HG02623 (cell line): ENCODE measurements at regions not wholly inside any gene's neighbourhood (a gene's known extent, or its start where the extent isn't known, plus 50 kb on each side); places are given as distances from the start of the nearest gene placed in this dataset.

Experiments
- ATAC-seq: cut with Tn5 transposase; IDR thresholded peaks from one replicate; pipeline ENCODE4 v1.9.1; 2021; ENCODE audit warnings: moderate library complexity; ENCODE audit not compliant: unreplicated experiment

DNA sequence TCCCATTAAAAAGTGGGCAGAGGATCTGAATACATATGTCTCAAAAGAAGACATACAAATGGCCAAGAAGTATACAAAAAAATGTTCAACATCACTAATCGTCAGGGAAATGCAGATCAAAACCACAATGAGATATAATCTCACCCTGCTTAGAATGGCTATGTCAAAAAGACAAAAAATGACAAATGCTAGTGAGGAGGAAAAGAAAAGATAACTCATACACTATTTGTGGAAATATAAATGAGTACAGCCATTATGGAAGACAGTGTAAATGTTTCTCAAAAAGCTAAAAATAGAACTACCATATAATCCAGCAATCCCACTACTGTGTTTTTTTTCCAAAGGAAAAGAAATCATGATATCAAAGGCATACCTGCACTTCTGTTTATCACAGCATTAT lies 450.7 kb downstream of the EFNA5 start:
- no peak for ATAC-seq

DNA sequence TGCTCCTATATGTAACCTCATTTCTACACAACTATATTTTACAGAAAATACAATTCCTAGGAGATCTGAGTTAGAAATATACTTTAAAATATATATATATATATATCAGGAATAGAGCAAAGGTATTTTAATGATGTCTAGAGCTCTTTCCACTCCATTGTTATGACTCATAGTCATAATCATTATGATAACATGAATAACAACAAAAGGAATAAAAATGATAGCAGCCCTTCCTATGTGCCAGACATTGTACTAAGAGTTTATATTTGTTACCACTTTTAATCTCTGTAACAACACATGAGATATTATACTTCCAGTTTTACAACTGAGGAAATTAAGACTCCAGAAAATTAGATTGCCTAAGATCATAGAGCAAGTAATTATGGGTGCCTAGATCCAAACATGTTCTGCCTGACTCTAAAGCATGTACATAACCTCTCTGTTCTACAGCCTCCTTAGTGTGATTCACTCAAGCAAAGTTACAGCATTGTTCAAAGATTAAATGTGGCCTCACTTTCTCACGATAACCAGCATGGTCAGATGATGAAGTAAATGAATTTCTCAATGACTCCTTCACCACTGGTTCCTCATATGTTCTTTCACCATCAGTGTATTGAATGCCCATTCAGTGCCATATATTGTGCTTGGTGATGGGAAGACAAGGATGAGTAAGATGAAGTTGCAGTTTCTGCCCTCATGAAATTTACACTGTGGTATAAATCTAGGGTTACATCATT lies 452.1 kb downstream of the EFNA5 start:
- no peak for ATAC-seq

DNA sequence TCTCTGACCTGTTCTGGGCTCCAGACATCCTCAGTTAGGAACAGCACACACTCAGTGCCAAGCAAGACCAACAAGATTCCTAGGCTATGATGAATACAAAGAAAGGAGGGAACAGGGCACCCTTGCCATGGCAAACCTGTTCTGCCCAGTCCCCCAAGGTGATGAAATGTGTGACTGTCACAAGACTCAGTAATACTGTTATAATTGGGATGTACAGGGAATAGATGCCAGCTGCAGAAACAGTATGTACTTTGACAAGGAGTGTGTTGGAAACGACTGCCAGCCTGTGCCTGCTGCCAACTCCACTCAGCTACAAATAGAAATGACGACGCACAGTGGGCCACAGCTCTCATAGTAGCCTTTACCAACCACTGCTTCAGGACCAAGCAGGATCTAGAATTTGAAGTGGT lies 453.0 kb downstream of the EFNA5 start:
- no peak for ATAC-seq

DNA sequence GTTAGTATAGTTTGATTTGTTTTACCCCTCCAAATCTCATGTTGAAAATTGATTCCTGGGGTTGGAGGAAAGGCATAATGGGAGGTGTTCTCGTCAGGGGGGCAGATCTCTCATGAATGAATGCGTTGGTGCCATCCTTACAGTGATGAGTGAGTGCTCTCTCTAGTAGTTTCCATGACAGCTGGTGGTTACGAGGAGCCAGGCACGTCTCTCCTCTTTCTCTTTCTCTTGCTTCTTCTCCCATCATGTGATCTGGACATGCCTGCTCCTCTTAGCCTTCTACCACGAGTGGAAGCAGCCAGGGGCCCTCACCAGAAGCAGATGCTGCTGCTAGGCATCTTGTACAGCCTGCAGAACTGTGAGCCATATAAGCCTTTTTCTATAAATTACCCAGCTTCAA lies 454.1 kb downstream of the EFNA5 start:
- no peak for ATAC-seq

DNA sequence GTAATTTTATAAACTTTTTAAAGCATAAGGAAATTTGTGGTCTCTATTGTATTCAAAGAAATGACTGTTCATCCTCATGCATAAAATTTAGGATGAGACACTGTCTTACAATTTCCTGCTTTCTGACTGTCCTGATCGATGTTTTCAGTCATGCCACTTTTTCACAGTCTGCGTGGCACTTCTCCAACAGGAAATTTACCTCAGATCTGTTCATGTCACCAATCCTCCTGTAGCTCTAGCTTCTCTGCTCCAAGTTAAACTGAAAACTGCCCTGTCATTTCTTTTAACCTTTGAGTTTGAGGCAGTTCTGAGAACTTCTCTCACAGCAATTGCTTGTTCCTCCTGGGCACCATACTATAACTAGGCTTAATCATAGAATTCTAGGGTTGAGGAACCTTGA lies 455.1 kb downstream of the EFNA5 start:
- ATAC-seq, result no peak

DNA sequence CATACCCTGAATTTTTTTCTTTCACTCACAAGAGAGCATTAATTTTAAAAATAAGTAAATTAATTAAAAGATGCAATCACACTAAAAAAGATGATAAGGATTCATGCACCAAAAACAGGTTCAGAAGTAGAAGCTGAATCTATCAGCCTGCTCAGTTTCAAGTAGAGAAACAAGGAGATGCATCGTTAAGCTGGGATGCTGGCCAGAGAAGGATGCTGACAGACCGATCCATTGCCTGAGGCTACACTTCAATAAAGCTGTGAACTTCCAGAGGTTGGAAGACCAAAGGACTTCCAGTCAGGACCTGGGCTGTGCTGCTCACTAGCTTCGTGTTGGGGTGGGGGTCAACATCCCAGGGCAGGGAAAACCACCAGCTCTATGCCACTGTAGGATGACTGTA lies 457.7 kb downstream of the EFNA5 start:
- ATAC-seq, result no peak

DNA sequence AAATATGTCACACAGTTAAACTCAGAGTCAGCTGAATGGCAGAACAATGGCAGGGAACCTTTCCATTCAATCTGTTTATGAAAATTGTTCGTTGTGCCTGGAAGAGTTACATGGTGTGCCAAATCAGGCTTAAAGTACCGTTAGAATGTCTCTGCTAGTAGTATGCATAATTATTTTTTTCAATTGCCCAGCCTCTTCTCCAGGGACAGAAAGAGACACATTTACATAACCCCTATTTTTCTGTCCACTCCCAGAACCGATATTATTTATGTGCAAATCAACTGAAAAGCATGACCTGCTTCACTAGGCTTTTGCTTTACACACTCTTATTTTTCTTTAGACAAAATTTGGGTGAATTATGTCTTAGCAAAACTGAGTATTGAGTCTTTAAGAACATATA lies 459.1 kb downstream of the EFNA5 start:
- no peak for ATAC-seq

DNA sequence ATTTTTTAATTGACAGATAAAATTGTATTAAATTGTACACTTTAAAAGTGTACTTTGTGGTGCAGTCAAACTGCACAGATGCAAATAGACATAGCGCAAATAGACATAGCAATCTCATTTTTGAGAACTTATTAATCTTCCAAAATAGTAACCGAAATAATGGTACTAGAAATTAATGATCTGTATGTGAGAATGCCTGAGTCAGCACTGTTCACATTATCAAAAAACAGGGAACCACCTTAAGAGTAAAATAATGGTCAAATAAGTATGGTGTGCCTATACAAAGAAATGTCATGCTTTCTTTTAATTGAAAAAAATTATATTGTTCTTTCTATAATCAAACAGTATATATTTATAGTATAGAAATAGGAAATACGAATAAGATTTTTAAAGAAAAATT lies 461.9 kb downstream of the EFNA5 start:
- ATAC-seq, result no peak

DNA sequence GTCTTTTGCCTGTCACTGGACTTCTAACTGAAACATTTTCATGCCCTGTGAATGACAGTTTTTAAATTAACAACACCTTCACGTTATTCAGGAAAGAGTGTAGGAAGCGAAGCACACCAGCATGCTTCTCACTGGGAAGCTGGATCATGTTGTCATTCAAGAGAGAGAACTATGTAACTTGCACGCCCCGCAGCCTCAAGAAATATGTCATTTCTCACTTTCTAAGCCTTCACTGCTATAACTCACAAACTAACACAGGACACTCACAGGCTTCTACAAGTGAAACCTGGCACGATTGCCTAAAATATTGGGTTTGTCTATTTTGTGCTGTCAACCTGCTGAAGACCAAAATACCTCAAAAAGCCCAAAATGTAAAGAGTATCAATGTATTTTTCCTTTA lies 466.3 kb downstream of the EFNA5 start:
- no peak for ATAC-seq

DNA sequence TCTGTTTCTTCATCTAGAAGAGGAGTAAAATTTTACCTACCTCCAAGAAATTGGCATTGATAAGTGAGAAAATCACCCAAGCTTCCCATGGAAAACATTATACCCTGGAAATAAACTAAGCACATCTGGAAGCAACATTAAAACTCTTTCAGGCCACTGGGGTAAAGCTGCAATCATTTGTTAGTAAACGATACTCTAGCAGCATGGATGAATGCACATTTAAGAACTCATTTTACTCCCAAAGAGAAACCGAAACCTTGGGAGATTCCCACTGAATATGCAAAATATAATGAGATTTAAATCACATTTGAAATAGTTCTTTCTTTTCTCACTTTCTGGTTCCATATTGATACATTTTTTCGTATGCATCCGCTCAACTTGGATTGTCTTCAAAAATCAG lies 467.5 kb downstream of the EFNA5 start:
- no peak for ATAC-seq

DNA sequence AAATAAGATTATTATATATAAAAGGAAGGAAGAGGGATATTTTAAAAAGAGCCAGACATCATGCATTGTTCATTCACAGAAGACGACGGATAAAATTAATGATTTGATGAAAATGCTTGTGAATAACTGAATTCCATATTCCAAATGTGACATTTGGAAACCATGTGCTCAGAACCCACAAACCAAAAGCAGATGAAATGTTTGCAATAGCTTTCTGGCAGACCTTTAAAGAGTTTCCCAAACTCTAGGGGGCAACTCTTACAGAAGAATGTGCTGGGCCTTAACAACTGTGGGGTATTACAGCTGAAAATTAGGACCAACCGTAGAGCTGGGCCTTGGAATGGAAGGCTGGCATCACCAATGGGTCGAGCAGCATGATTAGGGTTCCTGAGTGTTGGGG lies 471.0 kb downstream of the EFNA5 start:
- no peak for ATAC-seq

DNA sequence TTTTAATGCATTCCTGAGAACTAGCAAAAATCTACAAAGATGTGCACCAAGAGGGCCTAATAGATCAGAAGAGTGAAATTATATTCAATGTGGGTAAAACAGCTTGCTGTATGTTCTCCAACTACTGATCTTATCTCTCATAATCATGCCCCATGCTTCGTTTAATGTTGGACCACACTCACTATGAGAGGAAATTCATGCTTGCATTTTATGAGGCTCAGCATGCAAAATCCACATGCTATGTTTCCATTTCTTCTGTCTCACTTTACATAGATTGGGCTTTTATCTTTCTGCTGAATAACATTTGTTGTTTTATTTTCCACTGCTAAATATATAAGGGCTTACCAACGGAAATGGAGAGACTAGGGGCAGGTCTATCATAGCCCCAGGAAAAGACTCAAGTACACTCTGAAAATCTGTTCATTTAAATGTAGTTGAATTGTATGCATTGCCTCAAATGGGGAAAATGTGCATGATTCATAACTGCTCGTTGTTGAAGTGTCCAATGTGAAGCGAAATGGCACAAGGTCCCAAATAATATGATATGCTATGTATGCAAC lies 474.2 kb downstream of the EFNA5 start:
- ATAC-seq, result no peak

DNA sequence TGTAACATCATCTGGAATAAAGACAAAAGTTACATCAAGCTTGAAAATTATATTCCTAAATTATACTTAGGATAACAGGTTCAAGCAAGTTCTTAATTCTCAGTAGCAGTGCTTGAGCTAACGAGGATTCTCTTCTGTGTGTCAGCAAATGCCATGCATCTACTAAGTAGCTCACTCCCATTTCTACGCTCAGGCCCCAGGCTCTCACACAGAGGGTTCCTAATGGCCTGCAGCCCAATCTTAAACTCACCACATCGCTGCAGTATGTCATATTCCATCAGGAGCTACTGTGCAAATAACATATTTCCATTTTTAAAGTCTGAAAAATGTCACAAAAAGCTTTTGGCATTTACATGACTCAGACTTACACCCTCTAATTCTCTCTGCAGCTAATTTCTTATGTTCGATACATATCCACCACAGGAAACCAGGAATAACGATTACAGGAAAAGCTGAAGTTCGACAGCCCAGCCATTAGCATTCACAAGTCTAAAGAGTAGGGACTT lies 474.8 kb downstream of the EFNA5 start:
- ATAC-seq, result no peak

DNA sequence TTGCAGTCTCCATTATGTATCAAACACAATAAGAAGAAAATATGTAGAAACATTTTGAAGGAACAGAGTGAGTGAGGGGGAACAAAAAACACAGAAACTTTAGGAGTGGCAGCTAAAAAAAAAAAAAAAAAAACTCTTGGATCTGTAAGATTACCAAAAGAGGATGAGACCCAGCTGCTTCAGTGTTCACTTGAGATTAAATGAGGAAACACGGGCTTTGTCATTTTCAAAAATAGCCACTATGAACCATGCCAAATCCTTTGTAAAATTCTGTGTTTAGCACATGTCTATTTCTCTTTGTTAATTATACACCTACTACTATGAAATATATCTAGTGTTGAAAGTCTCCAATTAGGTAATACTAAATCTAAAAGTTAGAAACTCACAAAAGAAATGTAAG lies 485.9 kb downstream of the EFNA5 start:
- ATAC-seq, result no peak

DNA sequence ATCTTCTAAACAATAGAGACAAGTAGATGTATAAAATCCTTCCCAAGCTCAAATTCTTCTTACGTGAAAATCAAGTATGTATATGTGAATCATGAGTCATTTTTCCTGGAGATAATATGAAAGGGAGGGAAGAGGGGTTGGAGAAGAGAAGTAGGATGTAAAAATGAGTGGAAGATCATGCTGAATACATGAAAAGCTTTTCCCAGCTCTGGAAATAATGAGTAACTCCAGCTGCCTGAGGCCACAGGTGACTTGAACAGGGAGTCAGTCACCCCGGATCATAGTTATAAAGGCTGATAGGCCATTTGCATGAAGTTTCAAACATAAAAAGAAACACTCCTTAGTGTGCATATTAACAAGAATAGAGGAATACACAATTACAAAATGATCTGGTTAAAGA lies 486.7 kb downstream of the EFNA5 start:
- ATAC-seq, result no peak

DNA sequence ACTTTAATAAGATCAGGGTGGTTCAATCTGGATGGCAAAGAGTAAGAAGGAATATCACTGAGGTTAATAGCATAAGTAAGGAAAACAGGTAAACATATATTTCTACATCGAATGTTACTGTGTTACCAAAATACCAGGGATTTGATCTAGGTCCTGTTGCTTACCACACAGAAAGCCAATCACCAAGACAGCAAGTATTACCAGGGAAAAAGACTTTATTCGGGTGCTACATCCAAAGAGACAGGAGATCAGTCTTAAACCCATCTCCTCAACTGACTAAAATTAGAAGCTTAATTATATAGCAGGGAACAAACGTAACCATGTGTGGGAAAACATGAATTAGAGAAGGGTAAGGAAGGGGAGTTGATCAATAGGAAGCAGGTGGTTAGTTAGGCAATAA lies 500.1 kb downstream of the EFNA5 start:
- no peak for ATAC-seq

DNA sequence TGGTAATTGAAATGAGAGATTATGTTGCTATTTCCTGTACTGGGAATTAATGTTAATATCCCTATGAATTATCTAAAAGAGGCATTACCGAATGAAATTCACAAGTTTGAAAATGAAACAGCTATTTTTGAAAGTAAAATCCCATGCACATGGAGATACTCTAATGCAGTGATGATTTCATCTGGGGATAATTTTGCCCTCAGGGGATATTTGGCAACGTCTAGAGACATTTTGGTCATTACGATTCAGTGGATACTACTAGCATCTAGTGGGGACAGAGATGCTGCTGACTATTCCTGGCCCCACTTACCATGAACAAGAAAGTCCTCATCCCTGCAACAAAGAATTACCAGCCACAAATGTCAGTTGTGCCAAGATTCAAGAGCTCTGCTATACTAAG lies 500.9 kb downstream of the EFNA5 start:
- no peak for ATAC-seq

DNA sequence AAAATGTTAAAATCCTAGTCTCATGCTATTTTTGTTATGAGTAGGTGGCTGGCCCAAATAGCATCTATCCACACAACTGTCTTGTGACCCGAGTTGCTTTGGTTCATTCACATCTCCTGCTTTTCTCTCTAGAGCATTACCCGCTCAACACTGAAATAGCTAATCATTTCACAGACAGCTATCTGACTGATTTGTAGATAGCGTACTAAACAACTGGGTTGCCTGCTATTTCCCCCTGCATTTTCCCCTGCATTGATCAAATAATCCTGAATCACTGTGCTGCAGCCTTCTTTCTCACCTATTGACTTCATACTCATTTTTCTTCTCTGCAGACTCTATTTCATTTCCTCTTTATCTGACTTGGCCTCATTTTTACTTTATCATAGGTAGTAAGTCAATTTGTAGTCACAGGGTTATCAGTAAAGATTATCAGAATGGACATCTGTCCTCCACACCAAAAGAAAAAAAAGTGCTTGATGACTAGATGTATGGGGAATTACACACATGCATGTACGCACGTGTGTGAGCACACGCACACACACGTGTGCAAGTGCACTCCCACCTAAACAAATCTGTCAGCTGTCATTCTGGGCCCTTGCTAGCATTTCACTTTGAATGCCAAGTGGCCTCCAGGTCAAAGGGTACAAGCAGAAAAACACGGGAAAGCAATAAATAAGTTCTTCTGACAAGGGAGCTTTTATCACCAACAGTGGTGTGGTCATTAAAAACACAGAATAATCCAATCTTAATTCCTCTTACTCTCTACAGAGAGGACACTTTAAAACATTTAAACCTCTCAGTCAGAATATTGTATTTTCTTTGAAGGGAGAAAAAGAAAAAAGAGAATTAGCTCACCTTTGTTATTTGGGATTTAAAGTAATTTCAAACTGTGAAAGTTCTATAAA lies 501.6 kb downstream of the EFNA5 start:
- no peak for ATAC-seq

DNA sequence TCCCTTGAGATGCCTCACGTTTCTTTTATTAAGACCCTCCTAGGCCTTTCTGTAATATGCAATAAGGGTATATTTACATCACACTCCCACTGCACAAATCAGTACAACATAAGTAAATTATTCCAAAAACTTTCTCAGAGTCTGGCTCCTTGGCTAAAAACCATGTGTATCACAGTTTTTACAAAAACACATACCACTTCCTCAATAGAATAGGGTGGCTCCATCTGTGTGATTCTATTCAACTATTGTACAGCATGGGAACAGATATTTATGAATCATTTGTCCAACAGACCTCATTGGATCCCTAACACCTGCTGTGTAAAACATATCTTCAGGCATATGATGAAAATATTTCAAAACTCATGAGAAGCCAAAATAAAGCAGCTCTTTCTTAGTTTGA lies 502.7 kb downstream of the EFNA5 start:
- no peak for ATAC-seq

DNA sequence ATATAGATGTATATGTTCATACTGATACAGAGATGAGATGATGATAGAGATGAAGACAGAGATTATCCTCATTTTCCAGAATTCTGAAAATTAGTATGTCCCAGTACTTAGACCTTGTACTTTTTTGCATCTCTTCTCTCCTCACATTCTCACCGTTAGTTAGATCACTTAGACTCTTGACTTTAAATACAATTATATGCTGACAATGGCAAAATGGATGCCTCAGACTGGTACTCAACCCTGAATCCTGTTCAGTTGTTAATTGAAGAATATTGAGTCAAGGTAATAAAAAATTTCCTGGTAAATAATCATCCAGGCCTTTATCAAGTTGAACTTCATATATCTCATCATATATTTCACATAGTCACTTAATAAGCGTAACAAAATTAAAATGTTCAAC lies 505.4 kb downstream of the EFNA5 start:
- no peak for ATAC-seq

DNA sequence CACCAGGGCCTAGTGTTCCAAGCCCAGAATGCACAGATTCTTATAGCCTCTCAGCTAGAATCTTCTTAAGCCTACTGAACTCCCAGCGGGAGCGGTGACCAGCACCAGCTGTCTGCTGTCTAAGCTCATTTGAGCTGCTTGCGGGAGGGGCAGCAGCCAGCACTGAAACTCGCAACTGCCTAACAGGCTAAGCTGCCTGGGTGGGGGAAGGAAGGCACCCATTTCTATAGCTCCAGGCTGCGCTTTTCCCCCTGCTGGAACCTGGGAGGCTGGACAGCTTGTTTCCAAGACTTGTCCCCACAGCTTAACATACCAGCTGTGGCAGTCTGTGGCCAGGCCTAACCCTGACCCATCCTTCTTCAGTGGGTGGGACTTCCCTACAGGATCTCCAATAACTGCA lies 512.9 kb downstream of the EFNA5 start:
- no peak for ATAC-seq

DNA sequence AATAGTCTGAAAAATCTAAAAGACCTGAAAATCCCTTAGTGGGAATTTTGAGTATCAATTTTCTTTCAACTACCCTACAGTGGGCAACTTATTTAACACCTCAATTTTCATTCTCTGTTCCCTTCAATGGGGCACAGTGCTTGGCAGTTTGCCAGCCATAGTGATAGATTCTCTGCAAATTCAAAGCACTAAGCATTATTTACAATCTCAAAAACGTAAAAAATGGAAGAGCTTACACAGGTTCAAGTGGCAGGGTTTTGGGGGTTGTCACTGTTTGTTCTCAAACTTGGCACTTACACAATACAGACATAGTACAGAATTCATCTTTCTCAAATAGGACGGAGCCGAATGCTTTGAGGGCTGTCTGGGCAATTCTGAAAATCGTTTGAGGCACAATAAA lies 515.0 kb downstream of the EFNA5 start:
- ATAC-seq, result no peak
